Hematopoietic multipotent progenitor cell (in vitro differentiated cells): ENCODE measurements at regions not wholly inside any gene's neighbourhood (a gene's known extent, or its start where the extent isn't known, plus 50 kb on each side); places are given as distances from the start of the nearest gene placed in this dataset.

Experiments used
- DNase-seq, 3 donors: peaks; one replicate each; pipeline ENCODE4 v3.0.0-alpha.2; 2011 to 2015; ENCODE audit warnings: low read depth in 2 of 3, low spot score in 2 of 3

DNA sequence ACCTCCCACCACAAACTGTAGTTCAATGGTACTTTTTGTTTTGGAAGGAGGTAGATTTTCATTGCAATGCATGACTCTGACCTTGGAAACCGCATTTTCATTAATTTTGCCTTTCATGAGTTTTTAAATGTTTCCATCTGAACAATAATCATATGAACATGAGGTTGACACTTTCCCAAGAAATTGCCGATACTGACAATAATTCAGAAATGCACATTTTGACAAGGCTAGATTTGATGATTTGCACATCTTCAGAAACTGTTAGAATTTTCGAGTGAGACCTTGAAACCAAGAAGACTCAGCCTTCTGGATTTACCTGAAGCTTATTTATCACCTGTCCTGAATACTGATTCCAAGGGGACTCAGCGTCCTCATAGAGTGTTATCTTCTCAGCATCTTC is 93.8 kb upstream of the NTRK2 start:
- DNase-seq, result no peak

DNA sequence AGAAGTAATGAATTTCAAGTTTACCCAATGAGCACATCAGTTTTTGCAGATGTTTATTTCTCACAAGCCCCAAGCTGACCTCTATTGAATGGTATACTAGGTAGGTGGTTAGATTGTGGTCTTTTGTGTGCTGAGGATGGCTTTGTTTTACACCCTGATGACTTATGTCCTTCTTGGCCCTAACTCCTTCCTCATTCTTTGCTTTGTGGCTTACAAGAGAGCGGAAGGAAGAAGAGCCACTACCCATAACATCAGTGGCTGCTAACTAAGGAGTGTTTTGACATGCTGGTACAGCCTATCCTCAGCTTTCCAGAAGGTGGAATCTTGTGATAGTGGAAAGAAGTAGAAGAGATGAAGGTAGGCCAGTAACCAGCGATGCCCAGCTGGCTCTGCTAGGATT is 85.7 kb upstream of the NTRK2 start:
- DNase-seq, result no peak

DNA sequence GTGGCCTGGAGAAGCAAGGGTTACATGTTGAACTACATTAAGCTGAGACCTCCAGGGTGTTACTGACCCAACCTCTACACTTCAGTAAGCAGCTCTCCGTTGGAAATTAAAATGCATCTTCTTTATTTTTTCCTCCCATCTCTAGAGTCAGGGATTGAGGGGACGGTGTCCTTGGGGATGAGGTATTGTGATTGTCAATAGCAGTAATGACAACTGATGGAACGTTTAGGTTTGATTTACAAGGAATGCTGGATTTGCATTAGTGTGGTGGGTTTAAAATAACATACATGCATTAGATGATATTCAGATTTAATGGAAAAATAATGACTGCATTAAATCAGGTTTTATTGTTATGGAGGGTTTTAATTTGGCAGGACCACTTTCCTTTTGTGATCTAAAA is 82.9 kb upstream of the NTRK2 start:
- DNase-seq, result no peak

DNA sequence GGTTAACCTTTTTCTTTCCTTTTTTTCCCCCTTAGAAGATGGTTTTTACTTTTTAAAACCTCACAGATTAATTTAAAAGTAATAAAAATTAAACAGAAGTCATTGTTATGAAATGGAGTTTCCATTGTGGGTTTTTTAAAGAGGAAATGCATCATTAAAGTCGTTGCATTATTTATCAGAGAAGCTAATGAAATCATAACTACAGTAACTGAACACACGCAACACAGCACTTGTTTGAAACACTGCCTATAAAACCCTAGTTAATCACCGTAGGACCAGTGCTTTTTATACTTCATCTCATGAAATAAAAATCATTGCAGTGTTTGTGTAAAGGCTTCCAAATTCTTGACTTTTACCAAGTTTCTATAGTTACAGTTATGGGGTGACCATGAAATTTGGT is 82.4 kb upstream of the NTRK2 start:
- DNase-seq, result no peak

DNA sequence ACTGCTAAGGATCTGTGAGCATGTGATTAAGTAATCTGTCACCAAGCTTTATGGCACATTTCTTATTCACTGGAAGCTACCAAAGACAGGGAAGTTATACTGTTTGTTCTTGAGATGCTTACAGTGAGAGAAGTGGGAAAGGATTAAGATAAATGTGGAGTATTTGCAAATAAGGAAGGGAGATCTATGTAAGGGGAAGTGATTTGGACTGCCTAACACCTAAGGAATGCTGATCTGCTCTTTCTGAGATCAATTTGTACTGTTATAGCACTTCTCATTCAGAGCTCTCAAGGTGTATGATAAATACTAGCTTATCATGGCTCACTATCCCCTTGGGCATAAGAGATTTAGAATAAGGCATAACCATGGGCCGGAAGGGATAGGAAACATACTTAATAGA is 80.0 kb upstream of the NTRK2 start:
- DNase-seq, result no peak

DNA sequence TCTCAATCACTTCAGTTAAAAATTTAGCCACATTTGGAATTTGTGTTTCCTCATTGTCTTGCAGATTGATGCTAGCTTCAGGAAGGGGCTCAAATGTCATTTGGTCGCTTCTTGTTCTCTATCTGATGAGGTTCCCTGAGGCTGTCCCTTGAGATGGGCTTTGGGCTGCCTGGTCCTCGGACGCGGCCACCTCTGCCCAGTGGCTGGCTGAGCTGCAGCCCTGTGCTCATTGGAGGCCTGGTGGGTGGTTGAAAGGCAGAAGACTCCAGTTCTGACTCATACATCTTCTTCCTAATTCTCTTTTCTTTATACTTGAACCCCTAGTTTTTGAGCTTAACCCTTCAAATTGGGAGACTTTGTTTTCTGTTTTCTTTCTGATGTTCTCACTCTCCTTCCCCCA is 78.8 kb upstream of the NTRK2 start:
- no peak for DNase-seq

DNA sequence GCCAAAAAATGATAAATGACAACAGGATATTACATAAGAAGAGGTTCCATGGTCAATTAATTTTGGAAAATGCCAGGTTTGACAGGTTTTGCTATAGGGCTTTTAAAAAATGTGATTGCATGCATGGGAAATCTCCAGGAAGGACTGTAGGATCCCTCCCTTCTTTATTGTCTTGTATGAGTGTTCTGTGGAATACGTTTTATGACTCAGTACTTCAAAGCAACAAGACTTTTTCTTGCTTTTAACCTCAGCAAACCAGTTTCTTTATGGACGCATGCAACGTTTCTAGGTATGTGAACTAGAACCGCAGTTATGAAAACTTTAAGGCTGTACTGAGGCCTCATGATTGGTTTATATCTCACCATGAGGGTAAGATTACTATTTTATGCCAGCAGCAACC is 76.6 kb upstream of the NTRK2 start:
- DNase-seq, result no peak

DNA sequence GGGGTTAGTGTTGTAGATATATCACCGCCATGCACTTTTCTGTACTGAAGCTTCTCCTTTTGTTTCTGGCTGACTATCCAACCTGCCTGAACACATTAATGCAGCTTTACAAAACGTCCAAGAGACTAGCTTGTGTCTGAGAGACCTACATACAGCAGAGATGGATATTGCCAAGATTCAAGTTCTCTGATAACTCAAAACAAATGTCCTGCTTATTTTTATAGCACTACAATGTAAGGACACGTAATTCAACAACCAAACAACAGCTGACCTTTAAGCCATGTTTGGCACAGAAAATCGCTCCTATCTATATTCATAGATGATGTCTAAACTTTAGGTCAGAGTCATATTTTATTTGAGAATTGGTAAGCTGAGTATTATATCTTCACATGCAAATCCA is 76.2 kb upstream of the NTRK2 start:
- DNase-seq, result no peak

DNA sequence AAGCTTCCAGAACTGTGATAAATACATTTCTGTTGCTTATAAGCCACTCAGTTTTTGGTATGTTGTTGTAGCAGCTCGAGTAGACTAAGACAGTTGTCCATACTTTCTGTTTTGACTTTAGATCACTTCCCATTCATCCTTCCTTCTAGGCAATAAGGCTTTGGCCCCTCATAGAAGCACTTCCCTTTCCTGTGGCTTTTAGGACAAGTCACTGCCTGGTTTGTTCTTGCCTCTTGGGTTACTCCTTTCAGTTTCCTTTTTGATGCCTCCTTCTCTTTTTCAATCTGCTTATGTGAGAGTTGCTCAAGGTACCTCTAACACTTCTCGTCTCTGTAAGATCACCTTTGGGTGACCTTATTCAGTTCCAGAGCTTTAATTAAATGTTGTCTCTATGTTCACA is 72.4 kb upstream of the NTRK2 start:
- DNase-seq, result no peak

DNA sequence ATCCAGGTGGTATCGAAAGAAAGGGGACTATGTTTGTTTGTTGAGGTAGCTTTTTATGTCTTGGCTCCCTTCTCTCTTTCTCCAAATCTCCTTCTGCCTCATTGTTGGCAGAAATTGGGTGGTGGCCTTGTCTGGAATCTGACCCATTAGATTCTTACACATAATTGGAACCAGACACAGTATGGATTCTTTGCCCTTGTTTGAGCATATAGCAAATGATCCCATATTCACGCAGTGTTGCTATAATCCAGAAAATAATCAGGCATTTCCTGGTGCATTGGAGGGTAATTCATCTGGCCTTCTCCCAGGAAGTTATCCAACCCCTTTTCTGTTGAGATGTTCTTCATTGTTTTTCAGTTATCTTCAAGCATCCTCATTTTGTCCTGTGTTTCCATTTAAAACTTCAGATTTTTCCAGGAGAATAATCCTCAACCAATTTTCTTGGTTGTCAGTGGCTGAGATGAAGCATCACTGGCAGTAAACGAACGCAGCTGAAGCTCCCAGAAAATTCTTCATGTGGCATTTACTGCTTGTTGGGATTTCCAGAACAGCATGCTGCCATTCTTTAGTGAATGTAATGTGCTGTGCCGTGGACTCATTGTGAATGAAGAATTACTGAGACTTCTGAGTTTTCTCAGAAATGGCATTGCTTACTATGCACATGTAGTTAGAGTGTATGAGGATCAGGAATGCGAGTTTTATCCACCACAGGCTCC is 70.5 kb upstream of the NTRK2 start:
- no peak for DNase-seq

DNA sequence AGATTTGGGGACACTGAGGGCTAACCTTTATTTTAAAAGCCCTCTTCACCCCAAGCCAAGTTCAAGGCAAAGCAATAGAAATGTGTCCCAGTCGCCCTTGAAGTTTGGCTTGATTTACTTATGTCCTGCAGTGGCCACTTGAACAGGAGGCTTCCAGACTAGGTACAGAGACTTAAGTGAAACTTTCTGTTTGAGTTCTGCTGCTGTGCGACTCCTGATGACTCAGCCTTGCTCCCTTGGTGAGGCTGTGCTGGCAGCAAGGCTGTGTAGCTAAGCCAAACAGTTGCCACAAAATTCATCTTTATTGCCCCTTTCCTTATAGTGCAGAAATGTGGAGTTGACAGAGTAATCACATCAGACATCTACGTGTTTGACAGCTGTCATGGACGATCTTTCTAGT is 68.8 kb upstream of the NTRK2 start:
- DNase-seq, result no peak

DNA sequence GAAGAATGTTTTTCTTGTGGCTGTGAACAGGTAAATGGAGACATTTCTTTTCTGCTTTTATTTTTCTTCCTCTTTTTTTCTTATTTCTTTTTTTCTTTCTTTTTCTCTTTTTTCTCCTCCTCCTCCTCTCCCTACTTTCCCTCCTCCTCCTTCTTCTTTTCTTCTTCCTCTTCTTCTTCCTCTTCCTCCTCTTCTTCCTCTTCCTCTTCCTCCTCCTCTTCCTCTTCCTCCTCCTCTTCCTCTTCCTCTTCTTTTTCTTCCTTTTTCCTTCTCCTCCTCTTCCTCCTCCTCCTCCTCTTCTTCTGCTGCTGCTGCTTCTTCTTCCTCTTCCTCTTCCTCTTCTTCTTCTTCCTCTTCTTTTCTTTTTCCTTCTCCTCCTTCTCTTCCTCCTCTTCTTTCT is 65.3 kb upstream of the NTRK2 start:
- DNase-seq, result no peak

DNA sequence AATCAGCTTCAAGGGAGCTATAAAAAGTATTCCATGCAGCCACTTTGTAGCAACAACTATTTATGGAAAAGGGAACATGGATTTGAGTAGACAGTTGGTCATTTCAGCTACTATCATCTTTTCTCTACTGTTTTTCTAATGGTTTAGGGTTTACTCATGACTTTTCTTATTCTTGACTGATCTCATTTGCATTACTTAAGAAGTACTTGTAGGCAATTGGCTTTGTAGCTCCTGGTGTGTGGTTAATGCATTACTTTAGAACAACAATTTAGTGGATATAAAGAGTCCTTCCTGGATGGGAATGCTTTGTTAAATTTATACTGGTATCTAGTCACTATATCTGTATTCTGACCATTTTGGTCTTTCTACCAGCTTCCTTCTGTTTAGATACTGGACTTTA is 59.8 kb upstream of the NTRK2 start:
- DNase-seq, result no peak

DNA sequence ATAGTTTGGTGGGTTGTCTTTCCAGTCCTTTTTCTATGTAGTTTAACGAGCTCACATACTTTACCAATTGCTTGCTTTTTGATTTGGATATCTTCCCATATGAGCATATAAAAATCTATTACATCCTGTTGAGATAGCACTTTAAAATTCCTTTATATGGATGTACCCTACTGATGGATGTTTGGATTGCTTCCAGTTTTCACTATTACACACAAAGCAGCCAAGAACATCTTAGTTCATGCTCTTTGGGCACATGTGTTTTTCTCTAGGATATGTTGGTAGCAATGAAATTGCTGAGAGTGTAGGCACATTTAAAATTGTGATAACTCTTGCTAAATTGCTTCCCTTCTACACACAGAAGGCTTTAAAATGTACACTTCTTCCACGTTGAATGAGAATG is 56.1 kb upstream of the NTRK2 start:
- DNase-seq, result no peak

DNA sequence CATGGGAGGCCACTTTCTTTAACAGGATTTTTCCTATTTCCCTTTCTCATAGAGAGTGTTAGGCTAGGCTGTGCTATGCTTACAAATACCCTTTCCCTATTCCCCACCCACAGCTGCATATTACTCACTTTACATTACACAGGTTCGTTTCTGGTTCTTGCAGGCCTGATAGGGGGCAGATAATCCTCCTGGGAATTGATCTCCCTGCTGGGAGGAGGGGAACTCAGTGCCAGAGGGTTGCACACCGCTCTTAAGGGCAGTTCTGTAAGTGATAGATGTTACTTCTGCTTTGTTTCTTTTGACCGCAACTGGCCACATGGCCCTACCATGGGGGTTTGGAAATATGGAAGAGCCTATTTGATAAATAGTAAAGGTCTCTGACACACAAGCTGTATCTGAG is 54.0 kb upstream of the NTRK2 start:
- DNase-seq, result no peak

DNA sequence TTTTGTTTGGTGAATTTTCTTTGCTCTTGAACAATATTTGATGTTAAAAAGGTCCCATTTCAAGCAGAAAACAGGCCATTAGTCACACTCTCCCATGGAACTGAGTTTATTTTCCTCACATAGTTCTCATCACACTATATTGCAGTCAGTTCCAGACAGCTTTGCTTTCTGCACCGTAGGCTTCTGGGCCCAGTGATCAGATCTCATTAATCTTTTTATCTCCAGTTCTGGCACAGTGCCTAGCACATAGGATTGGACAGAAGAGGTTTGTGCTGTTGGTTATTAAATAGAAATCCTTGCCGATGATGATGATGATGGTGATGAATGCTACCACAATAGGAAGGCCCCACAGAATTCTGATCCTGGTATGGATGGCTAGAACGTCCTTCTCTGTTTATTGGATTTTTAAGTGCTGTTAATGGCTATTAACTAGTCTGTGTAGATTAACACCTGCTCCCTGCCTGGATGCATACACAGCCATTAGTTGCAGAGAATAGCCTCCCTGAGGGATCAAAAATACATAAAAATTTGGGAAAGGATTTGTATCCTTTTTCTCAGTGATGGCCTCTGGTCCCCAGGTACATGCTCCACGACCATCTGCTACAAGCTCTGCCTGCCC is 52.0 kb upstream of the NTRK2 start:
- no peak for DNase-seq
